NCI-H748 treated with DMSO at 0.1 percent for 48 hours (cell line): ENCODE measurements at regions not wholly inside any gene's neighbourhood (a gene's known extent, or its start where the extent isn't known, plus 50 kb on each side); places are given as distances from the start of the nearest gene placed in this dataset.

Experiments
- DNase-seq: peaks from one replicate; lab custom pipeline; 2025; lab: John Stamatoyannopoulos, UW

GRCh38 chr12:118850244-118850825 lies 131.0 kb upstream of the SRRM4 start:
- peak; percentile 76 for DNase-seq

- no peak for DNase-seq
These were observed 129.4 kb upstream of the SRRM4 start for GRCh38 chr12:118851891-118852290.

- DNase-seq = no peak
These were observed 127.7 kb upstream of the SRRM4 start for GRCh38 chr12:118853634-118854033.

GRCh38 chr12:118855858-118856257 lies 125.5 kb upstream of the SRRM4 start:
- no peak for DNase-seq

GRCh38 chr12:118866346-118866745 lies 115.0 kb upstream of the SRRM4 start:
- no peak for DNase-seq

- DNase-seq = peak; percentile 94
These were observed 110.8 kb upstream of the SRRM4 start for GRCh38 chr12:118870551-118870950.

- DNase-seq = peak; percentile 26
These were observed 106.4 kb upstream of the SRRM4 start for GRCh38 chr12:118874698-118875548.

- DNase-seq = no peak
These were observed 100.4 kb upstream of the SRRM4 start for GRCh38 chr12:118880720-118881493.

- no peak for DNase-seq
These were observed 97.1 kb upstream of the SRRM4 start for GRCh38 chr12:118884226-118884625.

- DNase-seq = no peak
These were observed 80.3 kb upstream of the SRRM4 start for GRCh38 chr12:118900993-118901392.

GRCh38 chr12:118908811-118909210 lies 72.5 kb upstream of the SRRM4 start:
- no peak for DNase-seq

GRCh38 chr12:118912697-118913270 lies 68.6 kb upstream of the SRRM4 start:
- DNase-seq = no peak

GRCh38 chr12:118921761-118922160 lies 59.6 kb upstream of the SRRM4 start:
- no peak for DNase-seq

GRCh38 chr12:118922405-118922804 lies 58.9 kb upstream of the SRRM4 start:
- no peak for DNase-seq

- DNase-seq = no peak
These were observed 55.9 kb upstream of the SRRM4 start for GRCh38 chr12:118925407-118925806.

GRCh38 chr12:118925826-118926225 lies 55.5 kb upstream of the SRRM4 start:
- no peak for DNase-seq
